C4-2B (cell line): ENCODE measurements at regions not wholly inside any gene's neighbourhood (a gene's known extent, or its start where the extent isn't known, plus 50 kb on each side); places are given as distances from the start of the nearest gene placed in this dataset.

Source experiments
- ZFX ChIP-seq: fragments of 450-650 bp; IDR thresholded peaks from 2 replicates; pipeline ENCODE4 v1.6.1; 2017
- TF ChIP-seq, protein P1 (sequence below): fragments of 450-650 bp; conservative IDR thresholded peaks from 2 replicates; pipeline ENCODE4 v1.5.1; 2017; ENCODE audit warnings: mild to moderate bottlenecking

DNA sequence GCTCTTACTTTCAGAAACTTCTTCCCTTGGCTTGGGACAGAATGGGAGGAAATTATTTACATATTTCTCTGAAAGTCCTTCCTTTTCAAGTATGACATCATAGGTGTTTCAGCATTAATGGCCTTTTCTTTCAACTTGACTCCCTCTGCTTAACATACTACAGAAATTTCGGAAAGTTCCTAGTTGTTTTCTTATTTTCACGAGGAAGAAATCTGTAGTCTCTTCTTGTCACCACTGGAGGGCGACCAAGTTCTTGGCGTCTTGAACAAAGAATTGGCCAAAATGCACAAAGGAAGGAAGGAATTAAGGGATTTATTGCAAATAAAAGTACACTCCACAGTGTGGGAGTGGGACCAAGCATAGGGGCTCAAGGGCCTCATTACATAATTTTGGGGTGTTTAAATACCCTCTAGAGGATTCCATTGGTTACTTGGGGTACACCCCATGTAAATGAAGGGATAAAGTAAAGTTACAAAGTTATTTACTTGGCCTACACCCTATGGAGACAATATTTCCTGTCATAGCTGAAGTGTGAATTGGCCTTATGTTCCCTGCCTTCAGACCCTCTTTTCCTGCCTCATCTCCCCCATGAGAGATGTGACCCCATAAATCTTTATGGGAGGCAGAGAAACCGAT lies 70.4 kb downstream of the RPL10L start:
- TF ChIP-seq, protein P1, sequence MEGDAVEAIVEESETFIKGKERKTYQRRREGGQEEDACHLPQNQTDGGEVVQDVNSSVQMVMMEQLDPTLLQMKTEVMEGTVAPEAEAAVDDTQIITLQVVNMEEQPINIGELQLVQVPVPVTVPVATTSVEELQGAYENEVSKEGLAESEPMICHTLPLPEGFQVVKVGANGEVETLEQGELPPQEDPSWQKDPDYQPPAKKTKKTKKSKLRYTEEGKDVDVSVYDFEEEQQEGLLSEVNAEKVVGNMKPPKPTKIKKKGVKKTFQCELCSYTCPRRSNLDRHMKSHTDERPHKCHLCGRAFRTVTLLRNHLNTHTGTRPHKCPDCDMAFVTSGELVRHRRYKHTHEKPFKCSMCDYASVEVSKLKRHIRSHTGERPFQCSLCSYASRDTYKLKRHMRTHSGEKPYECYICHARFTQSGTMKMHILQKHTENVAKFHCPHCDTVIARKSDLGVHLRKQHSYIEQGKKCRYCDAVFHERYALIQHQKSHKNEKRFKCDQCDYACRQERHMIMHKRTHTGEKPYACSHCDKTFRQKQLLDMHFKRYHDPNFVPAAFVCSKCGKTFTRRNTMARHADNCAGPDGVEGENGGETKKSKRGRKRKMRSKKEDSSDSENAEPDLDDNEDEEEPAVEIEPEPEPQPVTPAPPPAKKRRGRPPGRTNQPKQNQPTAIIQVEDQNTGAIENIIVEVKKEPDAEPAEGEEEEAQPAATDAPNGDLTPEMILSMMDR: peak; percentile 87
- no peak for TF ChIP-seq ZFX
